Ovary (tissue), 3 donors: ENCODE measurements at regions not wholly inside any gene's neighbourhood (a gene's known extent, or its start where the extent isn't known, plus 50 kb on each side); places are given as distances from the start of the nearest gene placed in this dataset.

Source experiments
- POLR2A ChIP-seq: fragments of 450-650 bp; IDR thresholded peaks from one replicate; pipeline ENCODE4 v1.6.1; 2017; ENCODE audit warnings: antibody characterized with exemption, mild to moderate bottlenecking, moderate library complexity
- TF ChIP-seq, protein P1 (sequence below), 3 donors: fragments of 450-650 bp in 2 of 3; fragments of 200-600 bp in 1 of 3; IDR thresholded peaks; one replicate each; pipeline versions ENCODE4 v1.5.1 to v1.8.0; 2016 to 2022; ENCODE audit warnings: antibody characterized with exemption in 3 of 3, mild to moderate bottlenecking in 1 of 3
- donor health status: DM: no; HTN: no; CAD: no.

DNA sequence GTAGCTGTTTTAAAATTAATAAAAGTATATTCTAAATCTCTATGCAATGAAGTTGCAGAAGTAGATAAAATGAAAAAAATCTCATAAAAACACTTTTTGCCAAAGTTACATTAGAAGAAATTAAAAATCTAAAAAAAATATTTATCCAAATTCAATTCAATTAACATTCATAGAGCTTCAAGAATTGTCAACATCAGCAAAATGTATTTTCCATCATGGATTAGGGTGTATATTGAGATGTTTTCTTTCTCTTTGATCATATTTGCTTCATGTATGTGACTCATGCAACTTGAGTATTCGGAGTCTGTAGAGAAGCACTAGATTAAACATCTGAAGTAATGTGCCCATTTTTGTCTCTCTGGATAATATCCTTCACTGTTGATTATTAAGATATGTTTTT, 415.3 kb upstream of the FAM174A start:
- TF ChIP-seq, protein P1, sequence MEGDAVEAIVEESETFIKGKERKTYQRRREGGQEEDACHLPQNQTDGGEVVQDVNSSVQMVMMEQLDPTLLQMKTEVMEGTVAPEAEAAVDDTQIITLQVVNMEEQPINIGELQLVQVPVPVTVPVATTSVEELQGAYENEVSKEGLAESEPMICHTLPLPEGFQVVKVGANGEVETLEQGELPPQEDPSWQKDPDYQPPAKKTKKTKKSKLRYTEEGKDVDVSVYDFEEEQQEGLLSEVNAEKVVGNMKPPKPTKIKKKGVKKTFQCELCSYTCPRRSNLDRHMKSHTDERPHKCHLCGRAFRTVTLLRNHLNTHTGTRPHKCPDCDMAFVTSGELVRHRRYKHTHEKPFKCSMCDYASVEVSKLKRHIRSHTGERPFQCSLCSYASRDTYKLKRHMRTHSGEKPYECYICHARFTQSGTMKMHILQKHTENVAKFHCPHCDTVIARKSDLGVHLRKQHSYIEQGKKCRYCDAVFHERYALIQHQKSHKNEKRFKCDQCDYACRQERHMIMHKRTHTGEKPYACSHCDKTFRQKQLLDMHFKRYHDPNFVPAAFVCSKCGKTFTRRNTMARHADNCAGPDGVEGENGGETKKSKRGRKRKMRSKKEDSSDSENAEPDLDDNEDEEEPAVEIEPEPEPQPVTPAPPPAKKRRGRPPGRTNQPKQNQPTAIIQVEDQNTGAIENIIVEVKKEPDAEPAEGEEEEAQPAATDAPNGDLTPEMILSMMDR (IDR thresholded peaks at IDR 0.05): no peak
- no peak for TF ChIP-seq POLR2A
